BLaER1 treated with 17β-estradiol and CSF1 and Interleukin-3, amounts not matched to agents 10 nM and 100 nM (cell line): ENCODE measurements at regions not wholly inside any gene's neighbourhood (a gene's known extent, or its start where the extent isn't known, plus 50 kb on each side); places are given as distances from the start of the nearest gene placed in this dataset.

Experiments used
- H3K27ac ChIP-seq, 11 experiments: shearing (Covaris generic); formaldehyde crosslinking; 2 replicates each; pipeline ENCODE4 v1.8.1; 2022
- H3K27me3 ChIP-seq, 11 experiments: shearing (Covaris generic); formaldehyde crosslinking; 2 replicates each; pipeline ENCODE4 v1.8.1; 2022
- H3K36me3 ChIP-seq, 11 experiments: shearing (Covaris generic); formaldehyde crosslinking; 2 replicates each; pipeline ENCODE4 v1.8.1; 2022
- H3K4me1 ChIP-seq, 10 experiments: shearing (Covaris generic); formaldehyde crosslinking; 2 replicates each; pipeline ENCODE4 v1.8.1; 2022
- H3K4me2 ChIP-seq, 11 experiments: shearing (Covaris generic); formaldehyde crosslinking; 2 replicates each; pipeline ENCODE4 v1.8.1; 2022
- H3K4me3 ChIP-seq, 10 experiments: shearing (Covaris generic); formaldehyde crosslinking; 2 replicates each; pipeline ENCODE4 v1.8.1; 2022
- H3K9ac ChIP-seq, 11 experiments: shearing (Covaris generic); formaldehyde crosslinking; 2 replicates each; pipeline ENCODE4 v1.8.1; 2022
- H3K9me3 ChIP-seq, 11 experiments: shearing (Covaris generic); formaldehyde crosslinking; replicated peaks in 1 of 11; 2 replicates each; pipeline ENCODE4 v1.8.1; 2022
- H4K20me1 ChIP-seq, 11 experiments: shearing (Covaris generic); formaldehyde crosslinking; 2 replicates each; pipeline ENCODE4 v1.8.1; 2022
- Cebpa-rat ChIP-seq, 11 experiments: shearing (Covaris generic); IDR thresholded peaks; 2 replicates each; pipeline ENCODE4 v1.8.1; 2022

DNA sequence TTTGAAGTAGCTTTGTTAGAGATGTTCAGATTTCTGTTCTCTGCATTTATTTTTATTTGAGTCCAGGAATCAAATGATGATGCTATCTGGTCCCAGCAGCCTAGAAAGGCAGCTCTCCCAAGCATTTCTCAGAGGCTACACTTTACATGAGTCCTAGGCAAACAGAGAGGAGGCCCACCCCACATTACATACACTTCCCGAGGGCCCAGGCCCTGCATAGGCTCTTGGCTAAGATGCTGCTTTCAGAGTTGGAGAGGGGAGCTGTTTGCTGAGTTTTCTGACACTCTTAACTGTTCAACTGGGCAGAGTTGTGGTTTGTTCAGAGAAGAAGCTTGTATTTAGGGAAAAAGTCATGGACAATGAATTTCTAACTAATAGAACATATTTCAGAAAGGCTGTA is 117.9 kb upstream of the RGMA start:
- peaks cover 11 to 28% (median 14%) of the 10 kb centered on the region in 11 experiments for H3K9me3 ChIP-seq
- no peaks in the 10 kb centered on the region; a peak in 1 of 22 replicates for H3K36me3 ChIP-seq
- no peaks in the 10 kb centered on the region for H4K20me1 ChIP-seq
- peaks cover 0 to 33% (median 17%) of the 10 kb centered on the region in 10 experiments; a peak in 15 of 20 replicates for H3K4me1 ChIP-seq
- no peak overlapping the region for H3K4me3 ChIP-seq
- peak overlapping the region in 2 of 11 experiments; percentile 64 to 70; a peak in 3 of 22 replicates for H3K4me2 ChIP-seq
- no peak overlapping the region for H3K27ac ChIP-seq
- no peak for TF ChIP-seq Cebpa-rat (IDR thresholded peaks at IDR 0.05)
- no peaks in the 10 kb centered on the region for H3K27me3 ChIP-seq
- no peak overlapping the region for H3K9ac ChIP-seq

- Histone ChIP-seq H3K4me2 (peak overlapping the region in 9 of 11 experiments; percentile 8 to 70 (median 50); a peak in 17 of 22 replicates), H3K36me3 (no peaks in the 10 kb centered on the region; a peak in 1 of 22 replicates), H3K4me1 (peaks cover 0 to 25% (median 17%) of the 10 kb centered on the region in 10 experiments; a peak in 15 of 20 replicates), H3K27me3 (no peaks in the 10 kb centered on the region), H3K9me3 (peaks cover 11 to 28% (median 14%) of the 10 kb centered on the region in 11 experiments), H4K20me1 (no peaks in the 10 kb centered on the region), H3K4me3 (peak overlapping the region in 1 of 10 experiments; percentile 29; a peak in 1 of 20 replicates), H3K27ac (peak overlapping the region in 4 of 11 experiments; percentile 28 to 59 (median 58); a peak in 7 of 22 replicates), H3K9ac (peak overlapping the region in 1 of 11 experiments; percentile 5; a peak in 1 of 22 replicates)
- TF ChIP-seq Cebpa-rat (IDR thresholded peaks at IDR 0.05), result no peak
Observed at GRCh38 chr15:93205413-93205812, 116.4 kb upstream of the RGMA start.

DNA sequence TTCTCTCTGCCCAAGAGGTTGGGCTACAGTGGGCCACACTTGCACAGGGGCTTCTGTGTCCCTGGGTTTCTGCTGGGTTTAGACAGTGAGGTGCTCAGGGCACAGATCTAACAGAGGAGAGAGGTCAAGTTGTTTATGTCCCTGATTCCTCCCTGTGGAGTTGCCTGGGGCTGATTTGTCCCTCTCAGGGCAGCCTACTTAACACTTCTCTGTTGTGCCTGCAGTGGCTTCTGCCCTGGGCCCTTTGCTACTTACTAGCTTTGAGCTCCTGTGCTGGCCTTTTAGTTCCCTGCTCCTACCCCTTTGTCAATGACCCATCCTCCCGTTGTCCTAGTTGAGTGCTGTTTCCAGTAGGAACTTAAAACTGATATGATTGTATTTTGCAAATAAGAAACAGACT is 114.0 kb upstream of the RGMA start:
- Histone ChIP-seq H3K9me3 (peaks cover 17 to 25% (median 20%) of the 10 kb centered on the region in 11 experiments), H3K9ac (no peak overlapping the region), H3K4me3 (no peak overlapping the region), H3K4me1 (peaks cover 0 to 25% (median 17%) of the 10 kb centered on the region in 10 experiments; a peak in 15 of 20 replicates), H3K4me2 (no peak overlapping the region), H3K27me3 (no peaks in the 10 kb centered on the region), H4K20me1 (no peaks in the 10 kb centered on the region), H3K27ac (no peak overlapping the region), H3K36me3 (no peaks in the 10 kb centered on the region; a peak in 1 of 22 replicates)
- no peak for TF ChIP-seq Cebpa-rat (IDR thresholded peaks at IDR 0.05)

GRCh38 chr15:93202405-93202804 is 113.4 kb upstream of the RGMA start:
- H3K36me3 ChIP-seq, result no peaks in the 10 kb centered on the region; a peak in 1 of 22 replicates
- no peak overlapping the region for H3K9ac ChIP-seq
- H3K9me3 ChIP-seq, result peaks cover 21 to 31% (median 25%) of the 10 kb centered on the region in 11 experiments
- no peak overlapping the region for H3K4me3 ChIP-seq
- no peak for TF ChIP-seq Cebpa-rat (IDR thresholded peaks at IDR 0.05)
- no peak overlapping the region for H3K27ac ChIP-seq
- H3K4me1 ChIP-seq, result peaks cover 0 to 25% (median 17%) of the 10 kb centered on the region in 10 experiments; a peak in 15 of 20 replicates
- H4K20me1 ChIP-seq, result no peaks in the 10 kb centered on the region
- H3K27me3 ChIP-seq, result no peaks in the 10 kb centered on the region
- no peak overlapping the region for H3K4me2 ChIP-seq

GRCh38 chr15:93201940-93202339 is 112.9 kb upstream of the RGMA start:
- no peak for TF ChIP-seq Cebpa-rat (IDR thresholded peaks at IDR 0.05)
- Histone ChIP-seq H3K9ac (no peak overlapping the region), H3K27ac (no peak overlapping the region), H3K4me1 (peaks cover 0 to 25% (median 17%) of the 10 kb centered on the region in 10 experiments; a peak in 15 of 20 replicates), H3K4me2 (no peak overlapping the region), H3K36me3 (no peaks in the 10 kb centered on the region; a peak in 1 of 22 replicates), H4K20me1 (no peaks in the 10 kb centered on the region), H3K9me3 (peaks cover 25 to 36% (median 29%) of the 10 kb centered on the region in 11 experiments), H3K27me3 (no peaks in the 10 kb centered on the region), H3K4me3 (no peak overlapping the region)

- Histone ChIP-seq H3K27me3 (no peaks in the 10 kb centered on the region), H3K36me3 (no peaks in the 10 kb centered on the region; a peak in 1 of 22 replicates), H3K4me3 (no peak overlapping the region), H3K4me2 (no peak overlapping the region), H3K9ac (no peak overlapping the region), H3K9me3 (peaks cover 27 to 43% (median 34%) of the 10 kb centered on the region in 11 experiments), H3K27ac (no peak overlapping the region), H4K20me1 (no peaks in the 10 kb centered on the region), H3K4me1 (peaks cover 0 to 16% (median 10%) of the 10 kb centered on the region in 10 experiments; a peak in 14 of 20 replicates)
- TF ChIP-seq Cebpa-rat (IDR thresholded peaks at IDR 0.05), result no peak
Observed at GRCh38 chr15:93200837-93201226, 111.8 kb upstream of the RGMA start.

- Histone ChIP-seq H4K20me1 (no peaks in the 10 kb centered on the region), H3K4me3 (no peak overlapping the region), H3K9ac (no peak overlapping the region), H3K4me1 (peaks cover 0 to 12% (median 4%) of the 10 kb centered on the region in 10 experiments; a peak in 13 of 20 replicates), H3K27ac (no peak overlapping the region), H3K27me3 (no peaks in the 10 kb centered on the region), H3K9me3 (peaks cover 25 to 42% (median 34%) of the 10 kb centered on the region in 11 experiments), H3K4me2 (no peak overlapping the region), H3K36me3 (no peaks in the 10 kb centered on the region; a peak in 1 of 22 replicates)
- no peak for TF ChIP-seq Cebpa-rat (IDR thresholded peaks at IDR 0.05)
Observed at GRCh38 chr15:93200081-93200836, 111.2 kb upstream of the RGMA start.

DNA sequence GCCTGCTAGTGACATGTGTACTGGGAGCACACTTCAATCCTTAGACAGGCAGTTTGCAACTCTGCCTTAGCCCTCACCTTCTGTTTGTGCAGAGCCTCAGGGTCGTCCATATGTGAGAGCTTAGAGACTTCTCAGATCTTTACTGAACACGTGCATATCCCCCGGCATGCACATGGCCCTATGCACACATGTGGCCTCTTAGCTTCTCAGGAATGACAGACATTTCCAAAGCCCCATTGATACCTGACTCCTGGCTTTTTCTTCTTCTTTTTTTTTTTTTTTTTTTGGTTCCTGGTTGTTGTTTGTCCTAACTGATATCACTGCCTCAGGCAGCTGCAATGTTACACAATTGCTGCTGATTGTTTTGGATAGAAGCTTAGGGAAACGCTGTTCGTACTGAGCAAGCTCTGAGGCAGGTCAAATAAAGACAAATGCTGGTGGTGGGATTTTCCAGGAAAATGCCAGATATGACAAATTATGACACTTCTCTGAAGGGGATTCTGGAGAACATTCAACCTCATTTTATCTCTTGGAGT is 107.2 kb upstream of the RGMA start:
- Histone ChIP-seq H4K20me1 (no peaks in the 10 kb centered on the region), H3K27ac (no peak overlapping the region), H3K36me3 (no peaks in the 10 kb centered on the region), H3K4me2 (no peak overlapping the region), H3K4me1 (peaks cover 0 to 5% (median 0%) of the 10 kb centered on the region in 10 experiments; a peak in 2 of 20 replicates), H3K27me3 (no peaks in the 10 kb centered on the region), H3K9ac (no peak overlapping the region), H3K4me3 (no peak overlapping the region), H3K9me3 (peaks cover 11 to 27% (median 19%) of the 10 kb centered on the region in 11 experiments; a peak in 21 of 22 replicates)
- TF ChIP-seq Cebpa-rat (IDR thresholded peaks at IDR 0.05), result no peak

GRCh38 chr15:93195109-93195508 is 106.1 kb upstream of the RGMA start:
- no peak overlapping the region for H3K4me3 ChIP-seq
- H3K27ac ChIP-seq, result no peak overlapping the region
- H3K36me3 ChIP-seq, result no peaks in the 10 kb centered on the region
- H3K4me2 ChIP-seq, result peak overlapping the region in 3 of 11 experiments; percentile 13 to 38 (median 32); a peak in 3 of 22 replicates
- no peak for TF ChIP-seq Cebpa-rat (IDR thresholded peaks at IDR 0.05)
- H3K9ac ChIP-seq, result no peak overlapping the region
- peaks cover 0 to 5% (median 0%) of the 10 kb centered on the region in 10 experiments; a peak in 2 of 20 replicates for H3K4me1 ChIP-seq
- H3K9me3 ChIP-seq, result peaks cover 11 to 27% (median 19%) of the 10 kb centered on the region in 11 experiments; a peak in 21 of 22 replicates
- H4K20me1 ChIP-seq, result no peaks in the 10 kb centered on the region
- H3K27me3 ChIP-seq, result no peaks in the 10 kb centered on the region
